Breast epithelium (tissue), 4 donors: ENCODE measurements at regions not wholly inside any gene's neighbourhood (a gene's known extent, or its start where the extent isn't known, plus 50 kb on each side); places are given as distances from the start of the nearest gene placed in this dataset.
"Not testable (repeated sequence)": the region's sequence is repeated elsewhere in the genome, so short reads cannot be mapped to it uniquely, and the experiment has no call there.

ENCODE experiments used
- DNase-seq, 2 donors: peaks; one replicate each; pipeline ENCODE4 v3.0.0-alpha.2; 2019; ENCODE audit warnings: low spot score in 2 of 2
- H3K27ac ChIP-seq, 2 donors: fragments of 200-600 bp; sonication (generic) in 1 of 2; one replicate each; pipeline ENCODE4 v1.5.1; 2016 to 2019; ENCODE audit warnings: mild to moderate bottlenecking in 1 of 2
- H3K27me3 ChIP-seq, 2 donors: fragments of 200-600 bp; sonication (generic) in 1 of 2; one replicate each; pipeline versions ENCODE4 v1.5.1 to v1.6.0; 2017 to 2019; ENCODE audit warnings: control low read depth in 1 of 2, mild to moderate bottlenecking in 1 of 2
- H3K36me3 ChIP-seq: fragments of 200-600 bp; one replicate; pipeline ENCODE4 v1.5.1; 2019
- H3K4me1 ChIP-seq, 2 donors: fragments of 200-600 bp; sonication (generic); one replicate each; pipeline ENCODE4 v1.5.1; 2016 to 2019; ENCODE audit warnings: control low read depth in 1 of 2
- H3K4me3 ChIP-seq, 3 donors: fragments of 200-600 bp; sonication (generic); 1 replicate in 2 of 3; 2 replicates in 1 of 3; pipeline ENCODE4 v1.5.1; 2016 to 2019; ENCODE audit warnings: mild to moderate bottlenecking in 3 of 3, moderate library complexity in 2 of 3
- H3K9me3 ChIP-seq, 2 donors: fragments of 200-600 bp; sonication (generic) in 1 of 2; one replicate each; pipeline ENCODE4 v1.5.1; 2016 to 2019; ENCODE audit warnings: control low read depth in 1 of 2
- CTCF ChIP-seq, 3 donors: fragments of 450-650 bp; IDR thresholded peaks; one replicate each; pipeline ENCODE4 v1.5.1; 2016 to 2017; ENCODE audit warnings: antibody characterized with exemption in 3 of 3, mild to moderate bottlenecking in 3 of 3, moderate library complexity in 3 of 3
- POLR2A ChIP-seq: fragments of 450-650 bp; IDR thresholded peaks from one replicate; pipeline ENCODE4 v1.6.1; 2016; ENCODE audit warnings: antibody characterized with exemption, mild to moderate bottlenecking, moderate library complexity
- POLR2AphosphoS5 ChIP-seq, 3 donors: sonication (generic); formaldehyde crosslinking; IDR thresholded peaks; one replicate each; pipeline ENCODE4 v1.6.1; 2017; ENCODE audit warnings: antibody characterized with exemption in 3 of 3
- intact Hi-C: fragments of 100-400 bp; cut with DNase I; formaldehyde crosslinking; loops from one replicate; pipeline ENCODE4 v1.15.1; 2023; ENCODE audit warnings: low total_unique reads

GRCh38 chr3:147257944-147258343, 148.4 kb downstream of the ZIC4 start:
- intact Hi-C loops = no loop called here
- Histone ChIP-seq H3K4me3 (no peak overlapping the region), H3K9me3 (no peaks in the 10 kb centered on the region), H3K27me3 (no peaks in the 10 kb centered on the region), H3K4me1 (no peaks in the 10 kb centered on the region), H3K36me3 (no peaks in the 10 kb centered on the region), H3K27ac (no peak overlapping the region)
- no peak for TF ChIP-seq POLR2AphosphoS5 (IDR thresholded peaks at IDR 0.05)
- TF ChIP-seq POLR2A = no peak
- no peak for TF ChIP-seq CTCF (IDR thresholded peaks at IDR 0.05)
- no peak for DNase-seq

- no peaks in the 10 kb centered on the region for H3K4me1 ChIP-seq
- TF ChIP-seq CTCF (IDR thresholded peaks at IDR 0.05) = no peak
- no peak for TF ChIP-seq POLR2A
- no peak for TF ChIP-seq POLR2AphosphoS5 (IDR thresholded peaks at IDR 0.05)
Observed at GRCh38 chr3:147256739-147257138, 149.6 kb downstream of the ZIC4 start.

GRCh38 chr3:147246906-147247305, 159.4 kb downstream of the ZIC4 start:
- TF ChIP-seq POLR2A = no peak
- no peak for TF ChIP-seq CTCF (IDR thresholded peaks at IDR 0.05)
- no peak for TF ChIP-seq POLR2AphosphoS5 (IDR thresholded peaks at IDR 0.05)
- intact Hi-C loops = no loop called here
- H3K27ac ChIP-seq = no peak overlapping the region
- no peaks in the 10 kb centered on the region for H3K4me1 ChIP-seq
- no peaks in the 10 kb centered on the region for H3K36me3 ChIP-seq
- no peak overlapping the region for H3K4me3 ChIP-seq
- H3K27me3 ChIP-seq = no peaks in the 10 kb centered on the region
- no peak for DNase-seq
- no peaks in the 10 kb centered on the region for H3K9me3 ChIP-seq

More at GRCh38 chr3:147256739-147257138, 149.6 kb downstream of the ZIC4 start:
- DNase-seq = no peak
- Histone ChIP-seq H3K9me3 (no peaks in the 10 kb centered on the region), H3K36me3 (no peaks in the 10 kb centered on the region), H3K27ac (no peak overlapping the region), H3K27me3 (no peaks in the 10 kb centered on the region), H3K4me3 (no peak overlapping the region)
- intact Hi-C loops = no loop called here

- intact Hi-C loops, H3K9me3 ChIP-seq, H3K36me3 ChIP-seq, H3K27ac ChIP-seq, DNase-seq, H3K4me3 ChIP-seq, H3K4me1 ChIP-seq, H3K27me3 ChIP-seq: not testable (repeated sequence)
Observed at GRCh38 chr3:147245638-147246037, 160.7 kb downstream of the ZIC4 start.

GRCh38 chr3:147245022-147245421, 161.3 kb downstream of the ZIC4 start:
- intact Hi-C loops = not testable (repeated sequence)

GRCh38 chr3:147244397-147244796, 161.9 kb downstream of the ZIC4 start:
- DNase-seq = no peak
- no peak overlapping the region for H3K4me3 ChIP-seq
- no peaks in the 10 kb centered on the region for H3K27me3 ChIP-seq
- TF ChIP-seq POLR2AphosphoS5 (IDR thresholded peaks at IDR 0.05) (no peak), POLR2A (no peak), CTCF (IDR thresholded peaks at IDR 0.05) (no peak)
- no peaks in the 10 kb centered on the region for H3K36me3 ChIP-seq
- no peak overlapping the region for H3K27ac ChIP-seq
- no peaks in the 10 kb centered on the region for H3K9me3 ChIP-seq
- intact Hi-C loops = no loop called here
- no peaks in the 10 kb centered on the region for H3K4me1 ChIP-seq

More at GRCh38 chr3:147245022-147245421, 161.3 kb downstream of the ZIC4 start:
- not testable (repeated sequence) for H3K4me1 ChIP-seq, H3K9me3 ChIP-seq, H3K4me3 ChIP-seq, H3K36me3 ChIP-seq, H3K27ac ChIP-seq, H3K27me3 ChIP-seq, DNase-seq
